ENCODE measurements at regions not wholly inside any gene's neighbourhood (a gene's known extent, or its start where the extent isn't known, plus 50 kb on each side); places are given as distances from the start of the nearest gene placed in this dataset.
"Not testable (repeated sequence)": the region's sequence is repeated elsewhere in the genome, so short reads cannot be mapped to it uniquely, and the experiment has no call there.

GRCh38 chr2:66003931-66004330, 431.0 kb upstream of the MEIS1 start:
- no peak for DNase-seq

- no peak for DNase-seq
Measured at GRCh38 chr2:66001538-66001937, 433.4 kb upstream of the MEIS1 start.

GRCh38 chr2:66000901-66001300, 434.0 kb upstream of the MEIS1 start:
- DNase-seq: no peak

GRCh38 chr2:65999796-66000195, 435.1 kb upstream of the MEIS1 start:
- DNase-seq: no peak

- DNase-seq: no peak
Measured at GRCh38 chr2:65999103-65999502, 435.8 kb upstream of the MEIS1 start.

- no peak for DNase-seq
Measured at GRCh38 chr2:65997961-65998360, 437.0 kb upstream of the MEIS1 start.

GRCh38 chr2:65992198-65992554, 442.7 kb upstream of the MEIS1 start:
- no peak for DNase-seq

GRCh38 chr2:65991381-65992197, 443.3 kb upstream of the MEIS1 start:
- no peak for DNase-seq

GRCh38 chr2:65985986-65986385, 448.9 kb upstream of the MEIS1 start:
- no peak for DNase-seq

- no peak for DNase-seq
Measured at GRCh38 chr2:65980531-65980930, 454.4 kb upstream of the MEIS1 start.

GRCh38 chr2:65979446-65979845, 455.5 kb upstream of the MEIS1 start:
- DNase-seq: no peak

- no peak for DNase-seq
Measured at GRCh38 chr2:65974067-65974723, 460.7 kb upstream of the MEIS1 start.

- DNase-seq: no peak
Measured at GRCh38 chr2:65969161-65969560, 465.8 kb upstream of the MEIS1 start.

GRCh38 chr2:65963303-65963702, 471.6 kb upstream of the MEIS1 start:
- DNase-seq: not testable (repeated sequence)

GRCh38 chr2:65960953-65961352, 474.0 kb upstream of the MEIS1 start:
- no peak for DNase-seq

GRCh38 chr2:65957886-65958285, 477.0 kb upstream of the MEIS1 start:
- DNase-seq: no peak

GRCh38 chr2:65957454-65957853, 477.5 kb upstream of the MEIS1 start:
- no peak for DNase-seq

GRCh38 chr2:65955259-65955658, 479.7 kb upstream of the MEIS1 start:
- DNase-seq: no peak

GRCh38 chr2:65952966-65953761, 481.8 kb upstream of the MEIS1 start:
- DNase-seq: no peak

GRCh38 chr2:65944213-65944612, 490.7 kb upstream of the MEIS1 start:
- no peak for DNase-seq

GRCh38 chr2:65943099-65943786, 491.7 kb upstream of the MEIS1 start:
- DNase-seq: no peak

- no peak for DNase-seq
Measured at GRCh38 chr2:65940856-65941255, 494.1 kb upstream of the MEIS1 start.

- no peak for DNase-seq
Measured at GRCh38 chr2:65939687-65940086, 495.2 kb upstream of the MEIS1 start.
